ENCODE measurements at regions not wholly inside any gene's neighbourhood (a gene's known extent, or its start where the extent isn't known, plus 50 kb on each side); places are given as distances from the start of the nearest gene placed in this dataset.

- Histone ChIP-seq H3K36me3 (replicated peaks in 1 of 2) (no peaks in the 10 kb centered on the region), H3K4me1 (replicated peaks in 1 of 2) (no peaks in the 10 kb centered on the region), H3K9me3 (replicated peaks in 1 of 3) (no peaks in the 10 kb centered on the region), H3K27ac (no peak overlapping the region), H3K27me3 (no peaks in the 10 kb centered on the region), H3K4me3 (no peak overlapping the region)
- intact Hi-C loops (cut with DNase I), result no loop called here
- DNase-seq, result no peak
- no peak for TF ChIP-seq CTCF (IDR thresholded peaks at IDR 0.05)
- TF ChIP-seq POLR2A (IDR thresholded peaks at IDR 0.05), result no peak
These were observed 613.7 kb downstream of the TMEM114 start for GRCh38 chr16:7976563-7976962.

GRCh38 chr16:7976125-7976524 is 614.2 kb downstream of the TMEM114 start:
- 80 to 89% (median 83%) methylated on average over 5 of the region's 5 CpGs for WGBS, 4 donors
- TF ChIP-seq CTCF (IDR thresholded peaks at IDR 0.05) (no peak), POLR2A (IDR thresholded peaks at IDR 0.05) (no peak)
- no peaks in the 10 kb centered on the region for H3K27me3 ChIP-seq
- intact Hi-C loops (cut with DNase I), result no loop called here
- no peaks in the 10 kb centered on the region for H3K9me3 ChIP-seq (replicated peaks in 1 of 3)
- no peak for DNase-seq
- no peak overlapping the region for H3K27ac ChIP-seq
- no peak overlapping the region for H3K4me3 ChIP-seq
- H3K4me1 ChIP-seq (replicated peaks in 1 of 2), result no peaks in the 10 kb centered on the region
- no peaks in the 10 kb centered on the region for H3K36me3 ChIP-seq (replicated peaks in 1 of 2)

GRCh38 chr16:7967996-7968509 is 622.3 kb downstream of the TMEM114 start:
- H3K4me1 ChIP-seq (replicated peaks in 1 of 2), result no peaks in the 10 kb centered on the region
- H3K27me3 ChIP-seq, result no peaks in the 10 kb centered on the region
- DNase-seq, result no peak
- intact Hi-C loops (cut with DNase I), result no loop called here
- WGBS, 4 donors, result 60 to 79% (median 70%) methylated on average over 4 of the region's 4 CpGs
- no peak overlapping the region for H3K4me3 ChIP-seq
- TF ChIP-seq POLR2A (IDR thresholded peaks at IDR 0.05) (no peak), CTCF (IDR thresholded peaks at IDR 0.05) (no peak)
- no peak overlapping the region for H3K27ac ChIP-seq
- H3K36me3 ChIP-seq (replicated peaks in 1 of 2), result no peaks in the 10 kb centered on the region
- H3K9me3 ChIP-seq (replicated peaks in 1 of 3), result no peaks in the 10 kb centered on the region

GRCh38 chr16:7964744-7965143 is 625.6 kb downstream of the TMEM114 start:
- TF ChIP-seq POLR2A (IDR thresholded peaks at IDR 0.05) (no peak), CTCF (IDR thresholded peaks at IDR 0.05) (no peak)
- 44 to 62% (median 52%) methylated on average over 5 of the region's 5 CpGs for WGBS, 4 donors
- no peak overlapping the region for H3K27ac ChIP-seq

More at GRCh38 chr16:7964744-7965143, 625.6 kb downstream of the TMEM114 start:
- no peaks in the 10 kb centered on the region for H3K36me3 ChIP-seq (replicated peaks in 1 of 2)
- no peaks in the 10 kb centered on the region for H3K9me3 ChIP-seq (replicated peaks in 1 of 3)
- no peaks in the 10 kb centered on the region for H3K4me1 ChIP-seq (replicated peaks in 1 of 2)
- DNase-seq, result no peak
- H3K27me3 ChIP-seq, result no peaks in the 10 kb centered on the region
- intact Hi-C loops (cut with DNase I), result no loop called here
- no peak overlapping the region for H3K4me3 ChIP-seq

Data from adrenal gland (tissue), 9 donors.